K562 (cell line): ENCODE measurements at regions not wholly inside any gene's neighbourhood (a gene's known extent, or its start where the extent isn't known, plus 50 kb on each side); places are given as distances from the start of the nearest gene placed in this dataset.

ENCODE experiments used
- ATAC-seq: fragments of 200-7000 bp; cut with Tn5 transposase; 3 replicates; pipeline ENCODE4 v1.9.1; 2020; ENCODE audit warnings: moderate library complexity
- BruUV-seq: library from RNA; stranded (reverse); fragments of 400-500 nt; replicated peaks from 2 replicates; lab custom pipeline; 2021; lab: Mats Ljungman, UMichigan
- CTCF ChIA-PET: fragments of 300-600 bp; formaldehyde crosslinking; extraction: SDS; loops from one replicate; lab custom pipeline; 2021; ENCODE audit warnings: low intra/inter-chr PET ratio; lab: Yijun Ruan, JAX
- POLR2A ChIA-PET: fragments of 300-600, 350-650 bp; sonication (Branson Sonifier 250); formaldehyde crosslinking; extraction: SDS; loops from one replicate; lab custom pipeline; 2021; ENCODE audit warnings: antibody characterized with exemption, inconsistent platforms; lab: Yijun Ruan, JAX
- DNase-seq, 4 experiments: peaks; one replicate each; pipeline versions ENCODE4 v3.0.0 to v3.0.0-alpha.2; 2011 to 2018; ENCODE audit warnings: low spot score in 3 of 4, mixed read lengths in 3 of 4; ENCODE audit errors: extremely low read depth in 1 of 4
- FAIRE-seq: peaks from 2 replicates; lab custom pipeline; 2011; peaks lifted over from hg19 to GRCh38; lab: Jason Lieb, UNC
- H2AFZ ChIP-seq: 2 replicates; pipeline ENCODE4 v1.6.0; 2011; ENCODE audit warnings: low read depth, low read length, control low read depth, inconsistent platforms
- H3K27ac ChIP-seq: fragments of 200-600 bp; 3 replicates; pipeline ENCODE4 v1.8.0; 2011; ENCODE audit warnings: low read depth, mild to moderate bottlenecking, control low read depth, inconsistent platforms, low read length, moderate library complexity, mixed read lengths; ENCODE audit errors: extremely low read depth
- H3K27me3 ChIP-seq, 2 experiments: fragments of 300-600 bp in 1 of 2; 2 replicates in 1 of 2; 3 replicates in 1 of 2; pipeline versions ENCODE4 v1.6.0 to v1.8.0; 2011; ENCODE audit warnings: inconsistent platforms in 2 of 2, low read length in 2 of 2, mild to moderate bottlenecking in 1 of 2, mixed read lengths in 1 of 2, moderate library complexity in 1 of 2; ENCODE audit not compliant: control insufficient read depth in 2 of 2, insufficient read depth in 2 of 2
- H3K36me3 ChIP-seq: fragments of 300-600 bp; 3 replicates; pipeline ENCODE4 v1.8.0; 2011; ENCODE audit warnings: mild to moderate bottlenecking, low read length, inconsistent platforms; ENCODE audit not compliant: control insufficient read depth, insufficient read depth
- H3K4me1 ChIP-seq, 2 experiments: fragments of 200-600 bp in 1 of 2; replicated peaks in 1 of 2; 2 replicates in 1 of 2; 3 replicates in 1 of 2; pipeline versions ENCODE4 v1.5.1 to v1.8.0; 2011; ENCODE audit warnings: inconsistent platforms in 2 of 2, low read length in 2 of 2, mild to moderate bottlenecking in 1 of 2, mixed read lengths in 1 of 2, moderate library complexity in 1 of 2; ENCODE audit not compliant: control insufficient read depth in 2 of 2, insufficient read depth in 2 of 2
- H3K4me2 ChIP-seq: 2 replicates; pipeline ENCODE4 v1.6.1; 2011; ENCODE audit warnings: low read length, control low read depth, inconsistent platforms, mixed read lengths; ENCODE audit not compliant: insufficient read depth
- H3K4me3 ChIP-seq: fragments of 200-600 bp; sonication (generic), shearing (Covaris generic); 2 replicates; pipeline ENCODE4 v1.5.1; 2016; ENCODE audit warnings: control low read depth, inconsistent platforms
- H3K79me2 ChIP-seq: fragments of 200-600 bp; 3 replicates; pipeline ENCODE4 v1.8.0; 2011; ENCODE audit warnings: low read length, inconsistent platforms; ENCODE audit not compliant: control insufficient read depth, insufficient read depth
- H3K9ac ChIP-seq, 2 experiments: 2 replicates each; pipeline versions ENCODE4 v1.6.0 to v1.6.1; 2011; ENCODE audit warnings: low read depth in 2 of 2, low read length in 2 of 2, control low read depth in 1 of 2, inconsistent platforms in 1 of 2, mild to moderate bottlenecking in 1 of 2, mixed read lengths in 1 of 2; ENCODE audit not compliant: insufficient read depth in 1 of 2
- H3K9me1 ChIP-seq: one replicate; pipeline ENCODE4 v1.6.0; 2011; ENCODE audit warnings: inconsistent platforms, mild to moderate bottlenecking, low read length, moderate library complexity; ENCODE audit not compliant: control insufficient read depth, insufficient read depth
- H3K9me3 ChIP-seq: replicated peaks from 2 replicates; pipeline ENCODE4 v1.5.1; 2011; ENCODE audit warnings: low read depth, low read length, inconsistent platforms; ENCODE audit not compliant: control insufficient read depth, insufficient read depth
- H4K20me1 ChIP-seq: replicated peaks from 2 replicates; pipeline ENCODE4 v1.6.1; 2011; ENCODE audit warnings: low read length, inconsistent platforms, mixed read lengths; ENCODE audit not compliant: control insufficient read depth, insufficient read depth
- ADNP ChIP-seq: fragments of 200-800 bp; sonication (Bioruptor generic); IDR thresholded peaks from 2 replicates; pipeline ENCODE4 v1.6.1; 2016; ENCODE audit warnings: missing genetic modification characterization, missing compliant biosample characterization
- BCOR ChIP-seq: fragments of 450-650 bp; IDR thresholded peaks from 2 replicates; pipeline ENCODE4 v1.6.1; 2016
- DPF2 ChIP-seq: fragments of 450-650 bp; IDR thresholded peaks from 2 replicates; pipeline ENCODE4 v1.6.1; 2016
- RBM15 ChIP-seq: fragments of 200-400 bp; formaldehyde crosslinking; IDR thresholded peaks from 2 replicates; pipeline ENCODE4 v1.6.1; 2018; ENCODE audit warnings: mild to moderate bottlenecking, low read length, moderate library complexity; ENCODE audit not compliant: insufficient read depth
- RHOXF2B ChIP-seq: fragments of 250-450 bp; sonication (Bioruptor Pico); conservative IDR thresholded peaks from 2 replicates; pipeline ENCODE4 v1.5.1; 2021
- SMAD4 ChIP-seq: fragments of 250-450 bp; sonication (Bioruptor Pico); conservative IDR thresholded peaks from 2 replicates; pipeline ENCODE4 v1.8.0; 2021; ENCODE audit warnings: inconsistent platforms, mild to moderate bottlenecking, moderate library complexity
- ZNF586 ChIP-seq: fragments of 450-650 bp; formaldehyde crosslinking; conservative IDR thresholded peaks from 2 replicates; pipeline ENCODE4 v1.4.0; 2020; ENCODE audit warnings: mild to moderate bottlenecking, moderate library complexity
- WGBS: fragments of 100-300 bp; shearing (Covaris generic); methylation state at CpG from one replicate; pipeline ENCODE4 v1.1.6; 2016; ENCODE audit warnings: low coverage, mixed read lengths; ENCODE audit not compliant: insufficient coverage; ENCODE audit errors: missing lambda C conversion rate; 5-methylcytosine and 5-hydroxymethylcytosine counted together
- in situ Hi-C: fragments of 300-500 bp; cut with MboI; formaldehyde crosslinking; loops from 4 replicates; pipeline ENCODE4 v1.15.0; 2018; ENCODE audit warnings: inconsistent platforms, mixed read lengths
- intact Hi-C: fragments of 100-400 bp; cut with micrococcal nuclease; formaldehyde crosslinking; loops from 2 replicates; pipeline ENCODE4 v1.14.2; 2022
- TF ChIP-seq, protein P1 (sequence below), 2 experiments: fragments of 450-650 bp in 1 of 2; sonication (generic) in 1 of 2; formaldehyde crosslinking in 1 of 2; IDR thresholded peaks in 1 of 2; conservative IDR thresholded peaks in 1 of 2; 2 replicates each; pipeline versions ENCODE4 v1.6.1 to v1.8.1; 2016 to 2023; ENCODE audit warnings: mild to moderate bottlenecking in 2 of 2, moderate library complexity in 2 of 2, inconsistent platforms in 1 of 2, missing genetic modification reagents in 1 of 2
- TF ChIP-seq, protein P2 (sequence below): fragments of 200-800 bp; sonication (Bioruptor generic); IDR thresholded peaks from 2 replicates; pipeline ENCODE4 v1.6.1; 2017; ENCODE audit warnings: missing genetic modification characterization, missing compliant biosample characterization
- TF ChIP-seq, protein P3 (sequence below): IDR thresholded peaks from 3 replicates; pipeline ENCODE4 v1.6.1; 2011; ENCODE audit warnings: borderline replicate concordance, mild to moderate bottlenecking, moderate library complexity; ENCODE audit not compliant: insufficient read length; ENCODE audit errors: extremely low read depth
- TF ChIP-seq, protein P4 (sequence below): sonication (generic); formaldehyde crosslinking; IDR thresholded peaks from 2 replicates; pipeline ENCODE4 v1.4.0; 2020; ENCODE audit warnings: mild to moderate bottlenecking, missing genetic modification reagents
- TF ChIP-seq, protein P5 (sequence below): fragments of 450-650 bp; formaldehyde crosslinking; IDR thresholded peaks from 2 replicates; pipeline ENCODE4 v1.4.0; 2020; ENCODE audit warnings: mild to moderate bottlenecking, mixed read lengths

DNA sequence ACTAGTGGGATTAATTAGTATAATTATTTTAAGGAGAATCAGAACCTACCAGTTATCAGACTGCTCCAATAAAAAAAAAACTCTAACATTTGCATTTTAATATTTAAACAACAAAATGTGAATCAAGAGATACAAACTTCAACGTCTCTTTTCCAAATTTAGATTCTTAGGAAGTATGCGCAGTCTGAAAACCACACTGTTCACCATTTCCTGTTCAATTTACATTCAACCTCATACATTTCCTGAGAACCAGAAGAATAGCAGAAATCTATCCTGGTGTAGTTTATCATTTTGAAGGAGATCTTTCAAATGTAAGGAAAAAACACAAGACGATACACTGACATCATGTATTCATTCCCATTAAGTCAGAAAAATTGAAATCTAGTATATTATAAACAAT lies 869.2 kb downstream of the EFNA5 start (continued):
- TF ChIP-seq, protein P1, sequence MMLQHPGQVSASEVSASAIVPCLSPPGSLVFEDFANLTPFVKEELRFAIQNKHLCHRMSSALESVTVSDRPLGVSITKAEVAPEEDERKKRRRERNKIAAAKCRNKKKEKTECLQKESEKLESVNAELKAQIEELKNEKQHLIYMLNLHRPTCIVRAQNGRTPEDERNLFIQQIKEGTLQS (IDR thresholded peaks at IDR 0.05) = no peak
- TF ChIP-seq, protein P1 (CRISPR knock-in tag; conservative IDR thresholded peaks at IDR 0.05) = no peak
- TF ChIP-seq, protein P2, sequence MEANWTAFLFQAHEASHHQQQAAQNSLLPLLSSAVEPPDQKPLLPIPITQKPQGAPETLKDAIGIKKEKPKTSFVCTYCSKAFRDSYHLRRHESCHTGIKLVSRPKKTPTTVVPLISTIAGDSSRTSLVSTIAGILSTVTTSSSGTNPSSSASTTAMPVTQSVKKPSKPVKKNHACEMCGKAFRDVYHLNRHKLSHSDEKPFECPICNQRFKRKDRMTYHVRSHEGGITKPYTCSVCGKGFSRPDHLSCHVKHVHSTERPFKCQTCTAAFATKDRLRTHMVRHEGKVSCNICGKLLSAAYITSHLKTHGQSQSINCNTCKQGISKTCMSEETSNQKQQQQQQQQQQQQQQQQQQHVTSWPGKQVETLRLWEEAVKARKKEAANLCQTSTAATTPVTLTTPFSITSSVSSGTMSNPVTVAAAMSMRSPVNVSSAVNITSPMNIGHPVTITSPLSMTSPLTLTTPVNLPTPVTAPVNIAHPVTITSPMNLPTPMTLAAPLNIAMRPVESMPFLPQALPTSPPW = no peak
- TF ChIP-seq, all 486 proteins: peak for 0

DNA sequence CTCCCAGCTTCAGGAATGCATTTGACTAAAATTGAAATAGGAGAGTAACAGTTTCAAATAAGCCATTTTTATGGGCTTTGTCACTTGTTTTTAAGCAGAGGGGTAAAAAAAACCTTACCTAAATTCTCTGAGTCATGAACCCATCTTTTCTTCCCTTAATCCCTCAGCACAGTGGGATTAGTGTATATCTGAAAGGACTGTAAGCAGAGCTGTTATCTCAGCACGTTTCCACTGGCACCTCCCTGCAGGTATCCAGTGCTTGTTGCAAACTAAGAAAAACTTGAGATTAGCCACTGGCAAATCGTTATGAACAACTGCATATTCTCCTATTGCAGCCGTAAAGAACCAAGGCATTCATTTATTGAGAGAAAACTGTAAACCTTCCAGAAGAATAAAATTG lies 872.7 kb downstream of the EFNA5 start:
- POLR2A ChIA-PET = no interaction called here
- no peak for DNase-seq
- Histone ChIP-seq H3K9me3 (no peaks in the 10 kb centered on the region; the same call in 1 of the 2 replicates), H4K20me1 (no peaks in the 10 kb centered on the region), H3K36me3 (no peaks in the 10 kb centered on the region), H3K4me3 (no peak overlapping the region), H3K27me3 (no peaks in the 10 kb centered on the region), H3K27ac (no peak overlapping the region), H3K4me2 (no peak overlapping the region), H3K4me1 (no peaks in the 10 kb centered on the region), H3K79me2 (no peaks in the 10 kb centered on the region), H3K9me1 (no peaks in the 10 kb centered on the region), H3K9ac (no peak overlapping the region), H2AFZ (no peak overlapping the region)
- no peak for ATAC-seq
- CTCF ChIA-PET = no interaction called here
- BruUV-seq = no TSS peak
- intact Hi-C loops = loop anchor here (5.0 kb wide), 1 partner anchor 71 kb away; no protein-coding TSS in a partner anchor
- in situ Hi-C loops = no loop called here
- WGBS = 0% methylated on average over 3 of the region's 3 CpGs
- no peak for FAIRE-seq
- TF ChIP-seq RBM15 (no peak), ZNF586 (CRISPR knock-in tag) (no peak), ADNP (tag) (no peak), SMAD4 (CRISPR knock-in tag) (no peak), RHOXF2B (CRISPR knock-in tag) (no peak), BCOR (no peak), DPF2 (no peak)
- TF ChIP-seq, protein P3, sequence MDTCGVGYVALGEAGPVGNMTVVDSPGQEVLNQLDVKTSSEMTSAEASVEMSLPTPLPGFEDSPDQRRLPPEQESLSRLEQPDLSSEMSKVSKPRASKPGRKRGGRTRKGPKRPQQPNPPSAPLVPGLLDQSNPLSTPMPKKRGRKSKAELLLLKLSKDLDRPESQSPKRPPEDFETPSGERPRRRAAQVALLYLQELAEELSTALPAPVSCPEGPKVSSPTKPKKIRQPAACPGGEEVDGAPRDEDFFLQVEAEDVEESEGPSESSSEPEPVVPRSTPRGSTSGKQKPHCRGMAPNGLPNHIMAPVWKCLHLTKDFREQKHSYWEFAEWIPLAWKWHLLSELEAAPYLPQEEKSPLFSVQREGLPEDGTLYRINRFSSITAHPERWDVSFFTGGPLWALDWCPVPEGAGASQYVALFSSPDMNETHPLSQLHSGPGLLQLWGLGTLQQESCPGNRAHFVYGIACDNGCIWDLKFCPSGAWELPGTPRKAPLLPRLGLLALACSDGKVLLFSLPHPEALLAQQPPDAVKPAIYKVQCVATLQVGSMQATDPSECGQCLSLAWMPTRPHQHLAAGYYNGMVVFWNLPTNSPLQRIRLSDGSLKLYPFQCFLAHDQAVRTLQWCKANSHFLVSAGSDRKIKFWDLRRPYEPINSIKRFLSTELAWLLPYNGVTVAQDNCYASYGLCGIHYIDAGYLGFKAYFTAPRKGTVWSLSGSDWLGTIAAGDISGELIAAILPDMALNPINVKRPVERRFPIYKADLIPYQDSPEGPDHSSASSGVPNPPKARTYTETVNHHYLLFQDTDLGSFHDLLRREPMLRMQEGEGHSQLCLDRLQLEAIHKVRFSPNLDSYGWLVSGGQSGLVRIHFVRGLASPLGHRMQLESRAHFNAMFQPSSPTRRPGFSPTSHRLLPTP = no peak
- TF ChIP-seq, protein P4, sequence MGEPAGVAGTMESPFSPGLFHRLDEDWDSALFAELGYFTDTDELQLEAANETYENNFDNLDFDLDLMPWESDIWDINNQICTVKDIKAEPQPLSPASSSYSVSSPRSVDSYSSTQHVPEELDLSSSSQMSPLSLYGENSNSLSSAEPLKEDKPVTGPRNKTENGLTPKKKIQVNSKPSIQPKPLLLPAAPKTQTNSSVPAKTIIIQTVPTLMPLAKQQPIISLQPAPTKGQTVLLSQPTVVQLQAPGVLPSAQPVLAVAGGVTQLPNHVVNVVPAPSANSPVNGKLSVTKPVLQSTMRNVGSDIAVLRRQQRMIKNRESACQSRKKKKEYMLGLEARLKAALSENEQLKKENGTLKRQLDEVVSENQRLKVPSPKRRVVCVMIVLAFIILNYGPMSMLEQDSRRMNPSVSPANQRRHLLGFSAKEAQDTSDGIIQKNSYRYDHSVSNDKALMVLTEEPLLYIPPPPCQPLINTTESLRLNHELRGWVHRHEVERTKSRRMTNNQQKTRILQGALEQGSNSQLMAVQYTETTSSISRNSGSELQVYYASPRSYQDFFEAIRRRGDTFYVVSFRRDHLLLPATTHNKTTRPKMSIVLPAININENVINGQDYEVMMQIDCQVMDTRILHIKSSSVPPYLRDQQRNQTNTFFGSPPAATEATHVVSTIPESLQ (CRISPR knock-in tag) = no peak
- TF ChIP-seq, protein P5, sequence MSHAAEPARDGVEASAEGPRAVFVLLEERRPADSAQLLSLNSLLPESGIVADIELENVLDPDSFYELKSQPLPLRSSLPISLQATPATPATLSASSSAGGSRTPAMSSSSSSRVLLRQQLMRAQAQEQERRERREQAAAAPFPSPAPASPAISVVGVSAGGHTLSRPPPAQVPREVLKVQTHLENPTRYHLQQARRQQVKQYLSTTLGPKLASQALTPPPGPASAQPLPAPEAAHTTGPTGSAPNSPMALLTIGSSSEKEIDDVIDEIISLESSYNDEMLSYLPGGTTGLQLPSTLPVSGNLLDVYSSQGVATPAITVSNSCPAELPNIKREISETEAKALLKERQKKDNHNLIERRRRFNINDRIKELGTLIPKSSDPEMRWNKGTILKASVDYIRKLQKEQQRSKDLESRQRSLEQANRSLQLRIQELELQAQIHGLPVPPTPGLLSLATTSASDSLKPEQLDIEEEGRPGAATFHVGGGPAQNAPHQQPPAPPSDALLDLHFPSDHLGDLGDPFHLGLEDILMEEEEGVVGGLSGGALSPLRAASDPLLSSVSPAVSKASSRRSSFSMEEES (CRISPR knock-in tag) = no peak
